ENCODE measurements at regions not wholly inside any gene's neighbourhood (a gene's known extent, or its start where the extent isn't known, plus 50 kb on each side); places are given as distances from the start of the nearest gene placed in this dataset.
A peak's percentile ranks its signal among the peaks of the same experiment; 100 is the strongest.

DNA sequence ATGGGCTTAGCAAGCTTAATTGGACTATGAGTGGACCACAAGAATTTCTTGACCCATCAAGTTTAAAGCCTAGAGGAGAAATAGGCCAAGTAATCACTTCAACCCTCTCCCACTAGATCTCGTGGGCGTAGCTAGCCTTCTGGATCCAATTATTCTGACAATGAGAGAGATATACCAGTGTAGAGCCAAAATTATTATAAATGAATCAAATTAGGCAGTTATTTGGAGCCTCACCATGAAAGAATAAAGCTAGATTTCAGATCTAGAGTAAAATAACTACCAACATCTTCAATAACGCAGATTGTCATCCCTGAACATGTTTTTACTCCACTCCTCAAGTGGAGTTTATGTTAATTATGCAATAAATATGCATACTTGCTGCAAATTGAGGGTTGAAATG lies 143.9 kb upstream of the CDH20 start:
- DNase-seq: no peak

DNA sequence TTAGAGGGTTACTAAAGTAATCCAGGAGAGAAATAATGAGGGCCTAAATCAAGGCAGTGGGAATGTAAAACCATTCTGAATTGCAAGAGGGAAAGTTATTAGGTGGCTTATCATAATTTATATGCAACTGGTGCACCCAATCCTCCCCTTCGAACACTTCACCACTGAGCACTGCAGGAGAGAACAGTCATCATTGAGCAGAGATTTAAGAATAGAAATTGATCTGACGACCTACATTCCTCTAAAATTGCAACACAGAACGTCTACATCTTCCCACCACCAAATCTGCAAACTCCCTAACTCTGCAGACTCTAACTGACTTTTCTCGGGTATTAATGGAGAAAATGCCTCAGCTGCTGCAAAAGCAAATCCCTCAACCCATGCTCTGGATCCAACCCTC lies 138.5 kb upstream of the CDH20 start:
- no peak for DNase-seq

DNA sequence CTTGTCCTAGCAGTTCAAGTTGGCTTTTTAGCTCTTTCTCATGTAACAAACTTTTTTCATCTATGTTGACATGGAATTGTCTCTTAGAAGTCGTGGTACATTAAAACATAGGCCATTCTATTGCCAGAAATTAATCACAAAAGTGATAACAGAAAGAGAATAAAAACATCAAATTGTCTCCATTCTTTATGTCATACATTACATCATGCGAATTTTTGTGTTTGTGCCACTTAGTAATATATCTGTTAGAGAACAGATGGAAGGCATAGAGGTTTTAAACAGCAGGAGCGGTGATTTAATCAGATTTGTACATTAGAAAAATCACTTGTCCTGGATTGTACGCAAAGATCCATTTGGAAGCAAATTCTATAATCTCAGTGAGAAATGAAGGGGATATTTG lies 136.5 kb upstream of the CDH20 start:
- no peak for DNase-seq

DNA sequence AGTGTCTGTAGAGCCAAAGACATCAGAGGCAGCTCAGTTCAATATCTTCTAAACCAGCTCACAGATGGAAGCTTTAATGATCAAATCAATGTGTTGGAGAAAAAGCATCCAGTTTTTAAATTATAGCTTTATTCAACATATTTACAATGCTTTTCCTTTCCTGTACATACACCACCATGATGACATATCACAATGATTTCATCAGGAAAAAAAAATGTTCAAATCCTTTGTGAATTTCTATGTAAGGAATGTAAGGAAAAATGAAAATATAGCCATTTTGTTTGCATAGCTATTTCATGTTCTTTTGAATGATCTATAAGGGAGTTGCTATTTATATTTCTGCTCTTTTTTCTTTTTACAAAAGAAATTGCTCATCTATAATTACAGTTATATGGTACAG lies 134.7 kb upstream of the CDH20 start:
- DNase-seq: no peak

DNA sequence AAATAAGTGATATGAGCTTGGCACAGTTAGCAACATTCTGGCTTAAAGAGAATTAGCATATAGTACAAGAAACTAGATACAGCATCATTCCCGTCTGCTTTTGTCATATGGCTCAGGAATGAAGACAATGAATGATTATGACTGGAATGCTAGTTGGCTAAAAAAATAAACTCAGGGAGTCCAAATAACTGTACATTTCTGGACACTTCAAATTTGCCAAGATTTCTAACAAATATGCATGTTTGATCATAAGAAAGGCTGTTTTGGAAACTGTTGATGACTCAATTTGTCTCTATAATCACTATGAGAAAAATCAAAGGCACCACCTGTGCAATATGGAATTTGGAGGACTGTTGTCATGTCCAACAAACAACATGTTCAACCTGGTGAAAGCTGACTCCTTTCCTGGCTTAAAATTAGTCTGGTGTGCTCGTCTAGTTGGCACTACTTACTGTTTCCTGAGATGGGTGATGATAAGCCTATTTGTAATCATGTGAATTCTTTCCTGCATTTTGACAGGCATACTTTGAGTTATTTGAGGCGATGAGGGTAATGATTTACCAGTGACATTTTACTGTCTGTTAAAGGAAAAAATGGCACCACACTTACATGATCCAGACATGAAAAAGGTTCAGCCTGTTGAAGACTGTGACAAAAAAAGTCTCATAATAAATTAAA lies 133.9 kb upstream of the CDH20 start:
- no peak for DNase-seq

DNA sequence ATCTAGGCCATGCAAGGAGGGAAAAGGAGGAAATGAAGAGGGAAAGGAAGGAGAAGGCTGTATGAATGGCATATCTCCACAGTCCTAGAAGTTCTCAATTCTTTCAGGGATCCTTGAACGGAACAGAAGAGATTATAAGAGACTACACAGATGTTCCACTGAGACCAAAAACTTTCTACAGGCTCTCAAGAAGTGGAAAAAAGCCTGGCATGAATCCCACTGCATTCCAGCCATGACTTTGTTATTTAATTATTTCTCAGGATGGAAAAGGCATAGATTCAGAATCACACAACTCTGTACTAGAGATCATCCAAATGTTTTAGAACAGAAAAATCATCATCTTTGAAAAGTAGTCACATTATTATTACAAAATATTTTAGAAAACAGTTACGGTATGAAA lies 131.7 kb upstream of the CDH20 start:
- peak; percentile 49 for DNase-seq

DNA sequence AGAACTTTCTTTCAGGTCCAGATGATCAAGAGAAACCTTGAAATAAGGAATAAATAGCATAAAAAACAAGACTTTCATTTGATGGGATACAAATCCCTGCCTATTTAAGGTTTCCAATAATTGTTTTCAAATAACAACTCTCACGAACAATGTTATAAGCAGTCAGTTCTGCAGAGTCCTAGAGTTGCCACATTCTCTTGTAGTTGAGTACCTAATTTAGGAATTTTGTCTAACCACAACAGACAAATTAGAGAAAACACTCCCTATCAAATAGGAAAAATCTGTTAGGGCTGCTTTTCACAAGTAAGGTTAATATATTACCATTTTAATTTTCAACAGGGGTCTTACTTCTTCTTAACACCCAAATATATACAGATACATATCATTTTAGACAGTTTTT lies 130.1 kb upstream of the CDH20 start:
- no peak for DNase-seq

DNA sequence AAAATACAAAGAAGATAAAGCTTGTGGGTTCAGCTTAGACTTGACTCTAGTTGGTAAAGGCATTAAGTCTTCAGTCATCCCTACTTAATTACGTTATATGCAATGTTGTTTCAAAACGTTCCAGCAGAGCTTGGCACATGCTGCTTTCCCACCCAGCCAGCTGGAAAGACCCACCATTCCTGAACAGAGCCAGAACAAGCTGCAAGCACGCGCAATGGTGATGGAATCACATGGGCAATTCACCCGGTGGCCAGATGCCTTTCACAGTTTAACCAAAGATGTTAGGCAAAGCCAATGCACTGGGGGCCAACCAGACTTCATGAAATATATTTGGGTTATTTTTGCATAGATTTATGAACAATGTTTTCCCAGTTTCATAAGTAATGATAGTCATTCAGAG lies 123.4 kb upstream of the CDH20 start:
- DNase-seq: peak; percentile 86

DNA sequence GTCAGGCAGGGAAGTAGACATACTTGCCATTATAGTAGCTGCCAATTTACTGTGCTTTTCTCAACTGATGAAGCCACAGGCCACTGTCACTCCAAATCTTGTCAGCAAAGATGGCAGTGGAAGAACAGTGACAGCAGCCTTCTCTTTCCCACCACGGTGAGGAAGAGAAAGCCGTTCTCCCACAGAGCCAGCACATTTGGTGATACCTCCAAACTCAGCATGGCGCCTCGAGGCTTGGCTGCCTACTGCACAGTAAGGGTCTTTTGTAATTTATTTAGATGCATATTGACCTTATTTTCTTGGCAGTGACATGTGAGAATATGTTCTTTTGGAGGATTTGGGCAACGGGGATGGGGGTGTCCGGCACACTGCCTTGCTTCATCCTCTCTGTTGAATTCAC lies 117.2 kb upstream of the CDH20 start:
- DNase-seq: no peak

DNA sequence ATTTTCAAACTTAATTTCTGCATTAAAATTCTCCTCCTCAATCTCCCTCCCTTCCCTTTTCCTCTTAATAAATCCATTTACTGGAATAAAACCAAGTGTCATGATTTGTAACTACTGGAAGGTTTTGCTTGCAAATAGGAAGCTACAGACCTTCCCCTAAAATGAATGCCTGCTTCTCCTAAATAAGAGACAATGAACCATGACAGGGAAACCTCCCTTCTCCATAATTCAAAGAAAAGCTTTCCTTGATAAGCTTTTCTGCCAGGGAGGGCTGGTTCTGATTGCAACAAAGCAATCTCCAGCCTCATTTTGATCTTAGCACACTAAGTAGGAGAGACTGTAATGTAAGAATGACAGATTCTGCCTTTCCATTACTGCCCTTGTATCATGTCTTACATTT lies 111.0 kb upstream of the CDH20 start:
- DNase-seq: no peak

DNA sequence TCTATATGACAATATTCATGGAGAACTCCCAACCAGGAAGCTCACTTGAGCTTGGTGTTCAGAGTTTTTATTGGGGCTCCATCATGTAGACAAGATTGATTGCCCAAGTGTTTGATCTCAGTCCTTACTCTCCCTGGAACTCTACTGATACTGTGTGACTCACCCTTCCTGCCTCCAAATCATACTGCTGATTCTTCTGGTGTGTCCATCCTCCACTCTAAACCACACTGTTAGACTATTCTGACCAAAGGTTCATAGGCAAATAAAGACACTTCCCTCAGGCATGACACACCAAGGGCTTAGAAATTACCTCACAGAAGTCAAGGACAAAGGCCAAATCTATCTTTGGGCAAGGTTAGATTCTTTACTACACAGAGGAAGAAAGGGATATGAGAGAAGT lies 107.9 kb upstream of the CDH20 start:
- DNase-seq: no peak

DNA sequence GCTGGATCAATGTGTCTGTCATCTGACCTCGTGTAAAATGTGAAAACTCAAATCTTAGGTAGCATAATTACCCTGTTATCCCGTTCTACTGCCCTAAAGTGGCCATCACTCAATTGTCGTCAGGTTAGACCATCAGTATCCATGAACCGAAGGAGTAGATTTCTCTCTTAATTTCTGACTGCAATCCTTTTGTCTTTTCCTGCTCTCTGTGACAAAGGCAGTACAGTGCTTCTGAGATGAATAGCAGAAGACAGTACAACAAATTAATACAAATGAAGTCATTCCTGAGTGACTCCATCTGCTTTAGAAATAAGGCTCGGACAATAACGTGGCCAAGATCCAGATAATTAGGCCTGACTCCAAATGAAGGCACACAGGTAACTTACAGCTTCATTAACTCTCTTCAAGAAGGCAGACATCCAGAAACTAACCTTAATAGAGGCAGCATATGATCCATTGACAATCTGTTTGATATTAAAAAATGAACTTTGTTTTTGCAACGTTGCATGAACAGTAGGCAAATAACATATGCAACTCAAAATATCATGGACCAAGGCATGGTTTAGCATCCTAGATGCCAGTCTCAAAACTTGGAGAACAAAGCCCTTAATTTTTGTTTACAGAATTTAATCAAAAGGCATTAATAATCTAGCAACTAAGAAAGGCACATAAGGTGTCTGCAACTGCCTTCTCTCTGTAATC lies 96.7 kb upstream of the CDH20 start:
- DNase-seq: no peak

DNA sequence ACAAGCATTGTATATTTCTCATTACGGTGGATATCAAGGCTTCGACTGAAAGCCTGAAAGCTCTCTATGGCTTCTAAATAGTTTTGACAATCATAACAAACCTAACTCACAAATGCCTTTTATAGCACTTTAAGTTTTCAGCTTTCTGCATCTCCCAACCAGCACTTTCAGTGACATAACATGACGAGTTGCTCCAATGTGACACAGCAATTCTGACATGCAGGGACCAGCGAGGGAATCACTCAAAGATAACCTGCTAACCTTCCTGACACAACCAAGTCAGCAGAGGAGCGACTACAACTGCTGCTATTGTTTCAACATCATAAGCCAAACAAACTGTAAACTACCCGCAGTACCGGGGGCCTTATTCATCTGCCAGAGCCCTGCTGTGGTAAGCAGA lies 95.7 kb upstream of the CDH20 start:
- no peak for DNase-seq

DNA sequence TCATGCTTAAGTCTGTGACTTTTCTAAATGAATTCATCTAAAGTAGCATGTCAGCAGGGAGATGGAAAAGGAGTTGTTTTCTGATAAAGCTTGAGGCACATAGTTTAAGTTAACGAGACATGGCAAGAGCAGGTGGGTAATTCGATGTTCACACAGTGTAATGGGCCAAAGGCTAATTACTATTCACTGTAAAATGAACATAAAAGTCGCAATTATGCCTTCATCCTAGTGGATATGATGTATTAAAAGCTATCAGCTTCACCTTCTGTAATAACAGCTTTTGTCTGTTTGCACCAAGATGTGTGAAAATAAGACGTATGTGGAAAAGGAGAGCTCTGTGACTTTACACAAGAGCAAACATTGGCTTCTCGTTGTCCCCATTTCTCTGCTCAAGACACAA lies 94.2 kb upstream of the CDH20 start:
- DNase-seq: no peak

DNA sequence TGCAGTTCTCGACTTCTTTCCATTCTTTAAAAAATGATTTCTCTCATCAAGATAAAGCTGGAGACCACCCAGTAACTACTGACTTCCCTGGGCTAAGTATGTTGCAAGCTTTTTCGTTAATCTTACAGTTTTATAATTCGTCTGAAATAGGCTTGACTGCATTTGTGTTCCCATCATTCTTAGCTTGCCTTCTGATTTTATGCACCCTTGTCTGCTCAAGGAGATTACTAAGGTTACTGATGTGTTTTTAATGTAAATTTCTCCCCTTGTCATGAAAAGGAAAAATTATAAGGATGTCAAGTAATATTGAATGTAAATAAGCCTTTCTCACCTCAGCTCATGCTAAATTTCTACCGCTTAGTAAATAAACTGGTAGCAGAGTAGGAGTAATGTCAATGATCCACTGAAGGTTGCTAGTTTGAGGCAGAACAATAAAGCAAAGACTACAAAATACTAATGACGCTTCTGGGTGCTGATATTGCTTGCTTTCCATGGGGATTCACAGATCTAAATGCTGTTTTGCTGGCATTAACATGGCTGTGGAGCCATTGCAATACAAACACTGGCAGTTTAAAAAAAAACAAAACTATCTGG lies 91.9 kb upstream of the CDH20 start:
- DNase-seq: no peak

DNA sequence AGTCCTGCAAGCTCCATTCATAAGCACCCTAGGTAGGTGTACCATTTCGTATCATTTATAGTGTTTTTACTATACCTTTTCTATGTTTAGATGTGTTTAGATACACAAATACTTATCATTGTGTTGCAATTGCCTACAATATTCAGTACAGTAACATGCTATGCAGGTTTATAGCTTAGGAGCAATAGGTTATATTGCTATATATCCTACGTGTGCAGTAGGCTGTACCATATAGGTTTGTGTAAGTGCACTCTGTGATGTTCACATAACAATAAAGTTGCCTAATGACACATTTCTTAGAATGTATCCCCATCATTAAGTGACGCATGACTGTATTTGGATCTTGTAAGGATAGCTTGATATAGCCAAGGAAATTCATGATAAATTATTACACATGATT lies 88.6 kb upstream of the CDH20 start:
- no peak for DNase-seq

DNA sequence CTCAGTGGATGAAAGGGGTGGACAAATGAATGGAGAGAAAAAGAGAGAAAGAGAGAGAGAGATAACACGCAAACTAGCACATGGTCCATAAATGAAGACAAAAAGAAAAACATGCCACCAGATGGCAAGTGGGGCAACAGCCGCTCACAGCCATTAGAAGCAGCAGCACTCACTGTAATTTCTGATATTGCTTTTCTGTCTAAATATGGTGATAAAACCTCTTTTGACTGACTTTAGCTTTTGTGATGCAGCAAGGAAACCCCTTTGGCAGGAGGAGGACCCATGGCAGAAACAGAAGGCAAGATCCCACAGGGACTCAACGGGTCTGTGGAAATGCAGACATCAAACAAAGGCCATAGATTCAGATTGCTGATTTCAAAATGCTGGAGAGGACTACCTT lies 88.0 kb upstream of the CDH20 start:
- DNase-seq: no peak

DNA sequence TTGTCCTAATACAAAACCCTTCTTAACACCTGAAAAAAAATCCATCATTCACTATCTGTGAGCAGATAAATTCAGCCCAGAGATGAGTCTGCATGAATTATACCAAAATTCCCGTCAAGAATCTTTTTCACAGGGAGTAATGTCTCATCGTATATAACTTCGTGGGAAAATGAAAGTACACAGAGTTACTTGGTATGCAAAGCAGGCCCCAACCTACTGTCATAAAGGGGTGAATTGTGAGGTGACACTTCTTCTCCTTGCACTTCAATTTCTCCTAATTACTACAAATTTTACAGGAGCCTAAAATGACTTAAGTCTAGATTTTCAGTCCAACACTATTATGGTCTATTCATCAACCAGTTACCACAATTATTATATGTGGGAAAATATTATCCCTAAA lies 84.6 kb upstream of the CDH20 start:
- no peak for DNase-seq

DNA sequence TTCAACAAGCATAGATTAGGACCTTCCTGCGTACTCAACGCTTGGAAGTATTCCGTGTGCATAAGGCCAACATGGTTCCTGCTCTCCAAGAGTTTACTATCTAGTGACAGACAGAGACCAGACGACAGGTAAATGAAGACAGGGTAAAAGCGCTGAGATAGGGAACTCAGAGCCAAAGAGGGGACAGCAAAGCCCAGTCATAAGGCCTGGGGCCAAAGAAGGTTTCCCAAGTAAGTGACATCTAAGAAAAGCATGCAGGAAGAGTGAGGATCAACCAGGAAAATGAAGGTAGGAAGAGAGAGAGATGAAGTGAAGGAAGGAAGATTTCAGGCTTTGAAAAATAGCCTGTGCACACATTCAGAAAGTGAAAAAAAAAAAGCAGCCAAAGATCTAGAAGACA lies 76.9 kb upstream of the CDH20 start:
- DNase-seq: no peak

DNA sequence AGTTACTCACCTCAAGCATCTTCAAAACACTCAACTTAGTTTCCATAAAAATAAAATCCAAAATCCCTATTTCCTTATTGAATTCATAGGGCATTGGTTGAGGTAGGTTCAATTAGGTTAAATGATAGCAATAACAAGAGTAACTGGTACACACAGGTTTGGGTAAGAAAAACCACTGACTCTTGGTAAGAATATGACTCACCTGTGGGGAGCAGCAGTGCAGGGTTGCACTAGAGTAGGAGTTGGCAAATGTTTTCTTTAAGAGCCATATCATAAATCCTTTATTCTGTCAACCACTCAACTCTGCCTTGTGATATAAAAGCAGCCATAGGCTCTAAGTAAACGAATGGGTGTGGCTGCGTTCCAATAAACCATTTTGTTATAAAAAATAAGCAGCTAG lies 71.4 kb upstream of the CDH20 start:
- no peak for DNase-seq

DNA sequence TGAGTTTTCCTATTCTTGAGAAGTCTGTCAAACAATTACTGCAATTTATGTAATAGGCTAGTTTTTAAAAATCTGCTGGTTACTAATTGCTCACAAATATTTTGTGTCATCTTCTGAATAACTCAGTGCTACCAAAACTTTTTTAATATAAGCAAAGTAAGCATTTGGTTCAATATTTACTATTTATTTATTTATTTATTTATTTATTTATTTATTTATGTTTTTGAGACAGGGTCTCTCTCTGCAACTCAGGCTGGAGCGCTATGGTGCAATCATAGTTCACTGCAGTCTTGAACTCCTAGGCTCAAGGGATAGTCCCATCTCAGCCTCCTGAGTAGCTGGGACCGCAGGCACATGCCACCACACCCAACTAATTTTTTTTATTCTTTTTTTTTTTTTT lies 60.4 kb upstream of the CDH20 start:
- DNase-seq: no peak

DNA sequence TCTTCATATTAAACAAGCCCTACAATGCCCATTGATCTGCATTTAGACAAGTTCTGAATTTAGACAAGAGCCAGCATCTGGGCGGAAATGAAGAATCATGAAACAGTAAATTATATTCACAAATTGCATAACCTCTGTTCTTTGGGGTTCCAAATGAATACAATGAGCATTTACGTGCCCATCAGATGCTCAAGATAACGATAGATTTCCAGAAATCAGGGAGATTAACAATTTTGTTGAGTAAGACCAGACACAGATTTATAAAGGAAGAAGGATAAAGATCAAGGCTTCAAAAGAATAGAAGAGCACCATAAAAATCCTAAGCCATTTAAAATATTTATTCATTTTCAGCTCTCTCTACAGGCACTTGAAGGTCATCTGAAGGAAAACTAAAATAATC lies 59.7 kb upstream of the CDH20 start:
- no peak for DNase-seq

DNA sequence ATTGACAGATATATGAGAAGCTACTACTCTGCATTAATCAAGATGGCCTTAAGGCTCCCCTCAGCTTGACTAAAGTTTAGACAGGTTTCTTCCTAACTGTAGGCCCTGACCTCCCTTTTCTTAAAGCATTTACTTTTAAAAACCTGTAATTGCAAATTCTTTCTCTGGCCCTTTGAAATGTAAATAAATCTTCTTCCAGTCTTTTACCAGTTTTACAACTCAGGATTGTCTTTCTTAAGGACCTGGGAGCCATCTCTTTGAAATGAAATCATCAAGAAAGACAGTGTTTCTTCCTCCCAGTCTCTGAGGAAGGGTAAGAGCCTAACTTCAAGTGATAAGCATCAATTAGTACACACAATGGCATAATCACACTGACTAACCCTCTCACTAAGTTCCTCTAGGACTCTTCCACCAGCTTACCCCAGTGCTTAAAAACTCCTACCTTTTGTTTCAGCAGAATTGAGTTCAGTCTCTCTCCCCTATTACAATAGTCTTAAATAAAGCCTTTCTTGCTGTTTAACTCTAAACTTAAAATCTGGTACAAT lies 58.7 kb upstream of the CDH20 start:
- no peak for DNase-seq

DNA sequence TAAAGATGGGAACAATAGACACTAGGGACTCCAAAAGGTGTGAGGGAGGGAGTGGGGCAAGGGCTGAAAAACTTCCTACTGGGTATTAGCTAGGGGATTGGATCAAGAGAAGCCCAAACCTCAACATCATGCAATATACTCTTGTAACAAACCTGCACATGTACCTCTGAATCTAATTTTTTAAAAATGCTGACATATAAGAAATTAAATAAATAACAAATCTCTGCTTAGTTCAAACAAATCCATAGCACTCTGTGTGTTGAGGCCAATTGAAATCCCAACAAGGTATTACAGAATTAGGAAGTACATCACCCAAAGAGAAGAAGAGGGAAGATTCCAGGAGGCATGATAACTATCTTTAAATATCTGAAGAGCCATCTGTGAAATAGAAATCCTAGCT lies 55.4 kb upstream of the CDH20 start:
- no peak for DNase-seq

DNA sequence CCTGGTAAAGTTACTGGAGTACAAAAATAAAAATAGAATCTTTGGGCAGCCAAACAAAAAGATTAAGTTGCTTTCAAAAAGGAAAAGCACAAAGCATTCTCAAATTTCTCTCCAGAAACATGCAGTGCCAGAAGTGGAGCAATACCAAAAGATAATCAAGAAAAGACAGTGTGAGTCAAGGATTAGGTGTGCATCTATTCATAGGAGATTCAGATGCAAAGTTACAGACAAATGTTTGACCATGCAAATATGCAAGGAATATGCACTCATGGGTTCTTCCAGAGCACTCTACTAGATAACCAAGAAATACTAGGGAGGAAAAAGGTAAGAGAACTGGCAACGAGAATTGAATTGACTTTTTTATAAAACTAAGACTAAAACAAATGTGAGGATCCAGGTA lies 51.8 kb upstream of the CDH20 start:
- no peak for DNase-seq

All from right hindlimb (tissue), 1 donor.